Mesenchymal stem cell (in vitro differentiated cells and primary cell): ENCODE measurements at regions not wholly inside any gene's neighbourhood (a gene's known extent, or its start where the extent isn't known, plus 50 kb on each side); places are given as distances from the start of the nearest gene placed in this dataset.

Experiments
- DNase-seq: peaks from one replicate; pipeline ENCODE4 v3.0.0-alpha.2; 2013
- H2AFZ ChIP-seq: one replicate; pipeline ENCODE4 v1.6.1; 2013; ENCODE audit warnings: low read depth, mild to moderate bottlenecking, control low read depth, inconsistent platforms, low read length, moderate library complexity
- H2AK5ac ChIP-seq: 2 replicates; pipeline ENCODE4 v1.6.1; 2013; ENCODE audit warnings: low read length, moderate library complexity, mild to moderate bottlenecking, inconsistent platforms; ENCODE audit not compliant: severe bottlenecking
- H2BK120ac ChIP-seq: one replicate; pipeline ENCODE4 v1.6.1; 2013; ENCODE audit warnings: low read depth, mild to moderate bottlenecking, inconsistent platforms, low read length, moderate library complexity
- H2BK12ac ChIP-seq, 2 experiments: one replicate each; pipeline ENCODE4 v1.6.1; 2013; ENCODE audit warnings: inconsistent platforms in 2 of 2, low read length in 2 of 2, mild to moderate bottlenecking in 2 of 2, moderate library complexity in 2 of 2, control low read depth in 1 of 2
- H2BK15ac ChIP-seq: one replicate; pipeline ENCODE4 v1.6.1; 2013; ENCODE audit warnings: mild to moderate bottlenecking, low read depth, inconsistent platforms; ENCODE audit not compliant: poor library complexity, severe bottlenecking
- H2BK5ac ChIP-seq: 2 replicates; pipeline ENCODE4 v1.6.1; 2013; ENCODE audit warnings: low read depth, mild to moderate bottlenecking, low read length, control low read depth, inconsistent platforms; ENCODE audit not compliant: poor library complexity, severe bottlenecking
- H3K14ac ChIP-seq, 2 experiments: one replicate each; pipeline ENCODE4 v1.6.1; 2013; ENCODE audit warnings: inconsistent platforms in 2 of 2, low read length in 2 of 2, control low read depth in 1 of 2, mild to moderate bottlenecking in 1 of 2, moderate library complexity in 1 of 2
- H3K18ac ChIP-seq, 2 experiments: one replicate each; pipeline ENCODE4 v1.6.1; 2013; ENCODE audit warnings: inconsistent platforms in 2 of 2, low read length in 2 of 2, control low read depth in 1 of 2, low read depth in 1 of 2, mild to moderate bottlenecking in 1 of 2
- H3K23ac ChIP-seq, 2 experiments: one replicate each; pipeline ENCODE4 v1.6.1; 2013; ENCODE audit warnings: inconsistent platforms in 2 of 2, low read length in 2 of 2, mild to moderate bottlenecking in 2 of 2, moderate library complexity in 2 of 2, control low read depth in 1 of 2
- H3K27ac ChIP-seq: 2 replicates; pipeline ENCODE4 v1.5.1; 2013; ENCODE audit warnings: mild to moderate bottlenecking, moderate library complexity, low read length, control low read depth, inconsistent platforms; ENCODE audit not compliant: poor library complexity, severe bottlenecking
- H3K27me3 ChIP-seq, 2 experiments: 2 replicates each; pipeline versions ENCODE4 v1.6.1 to v1.7.0; 2013; ENCODE audit warnings: low read length in 2 of 2, mild to moderate bottlenecking in 2 of 2, moderate library complexity in 2 of 2, control low read depth in 1 of 2, inconsistent platforms in 1 of 2; ENCODE audit not compliant: control insufficient read depth in 1 of 2, insufficient read depth in 1 of 2
- H3K36me3 ChIP-seq, 2 experiments: 2 replicates each; pipeline versions ENCODE4 v1.6.1 to v1.7.0; 2013; ENCODE audit warnings: low read length in 2 of 2, control low read depth in 1 of 2, inconsistent platforms in 1 of 2, low read depth in 1 of 2, mild to moderate bottlenecking in 1 of 2; ENCODE audit not compliant: insufficient read depth in 2 of 2, control insufficient read depth in 1 of 2
- H3K4ac ChIP-seq, 2 experiments: one replicate each; pipeline ENCODE4 v1.6.1; 2013; ENCODE audit warnings: inconsistent platforms in 2 of 2, low read length in 2 of 2, mild to moderate bottlenecking in 2 of 2, moderate library complexity in 2 of 2, control low read depth in 1 of 2, low read depth in 1 of 2
- H3K4me1 ChIP-seq: 2 replicates; pipeline ENCODE4 v1.6.1; 2013; ENCODE audit warnings: low read depth, low read length, control low read depth; ENCODE audit not compliant: control insufficient read depth, insufficient read depth
- H3K4me2 ChIP-seq: 2 replicates; pipeline ENCODE4 v1.6.1; 2013; ENCODE audit warnings: low read length, mild to moderate bottlenecking, inconsistent platforms; ENCODE audit not compliant: poor library complexity, severe bottlenecking
- H3K4me3 ChIP-seq, 2 experiments: 2 replicates each; pipeline versions ENCODE4 v1.5.1 to v1.7.0; 2013; ENCODE audit warnings: low read length in 2 of 2, mild to moderate bottlenecking in 2 of 2, control low read depth in 1 of 2, low read depth in 1 of 2; ENCODE audit not compliant: insufficient read depth in 1 of 2
- H3K79me1 ChIP-seq: replicated peaks from 2 replicates; pipeline ENCODE4 v1.6.1; 2013; ENCODE audit warnings: mild to moderate bottlenecking, control low read depth, low read length, inconsistent platforms; ENCODE audit not compliant: poor library complexity, severe bottlenecking
- H3K9ac ChIP-seq: 2 replicates; pipeline ENCODE4 v1.7.0; 2013; ENCODE audit warnings: mild to moderate bottlenecking, low read length, moderate library complexity
- H3K9me3 ChIP-seq: 2 replicates; pipeline ENCODE4 v1.7.0; 2013; ENCODE audit warnings: mild to moderate bottlenecking, low read length; ENCODE audit not compliant: control insufficient read depth
- H4K8ac ChIP-seq: one replicate; pipeline ENCODE4 v1.6.1; 2013; ENCODE audit warnings: inconsistent platforms, mild to moderate bottlenecking, low read length, moderate library complexity
- H4K91ac ChIP-seq: one replicate; pipeline ENCODE4 v1.6.1; 2013; ENCODE audit warnings: mild to moderate bottlenecking, low read length, inconsistent platforms
- WGBS: methylation state at CpG from one replicate; pipeline ENCODE4 v1.1.7; 2013; ENCODE audit warnings: mixed read lengths; 5-methylcytosine and 5-hydroxymethylcytosine counted together

- Histone ChIP-seq H4K91ac (no peak overlapping the region), H2BK15ac (no peak overlapping the region), H3K4me3 (peak overlapping the region in 1 of 2 experiments; percentile 23), H3K23ac (no peak overlapping the region), H3K79me1 (no peaks in the 10 kb centered on the region), H2BK12ac (no peak overlapping the region), H3K4ac (no peak overlapping the region), H3K4me2 (no peak overlapping the region), H2AFZ (no peak overlapping the region), H3K27me3 (no peaks in the 10 kb centered on the region), H4K8ac (no peak overlapping the region), H3K36me3 (no peaks in the 10 kb centered on the region), H3K4me1 (peaks cover 13% of the 10 kb centered on the region), H3K9ac (peak overlapping the region; percentile 52), H3K18ac (no peak overlapping the region), H2BK5ac (no peak overlapping the region), H2AK5ac (no peak overlapping the region), H3K9me3 (peaks cover 20% of the 10 kb centered on the region), H2BK120ac (no peak overlapping the region), H3K14ac (no peak overlapping the region), H3K27ac (no peak overlapping the region)
- DNase-seq = peak; percentile 7
- 67% methylated on average over 5 of the region's 6 CpGs for WGBS
Observed at GRCh38 chr2:238602223-238602960, 175.7 kb downstream of the ASB1 start.

GRCh38 chr2:238603596-238603995 is 176.9 kb downstream of the ASB1 start:
- no peak overlapping the region for H4K8ac ChIP-seq
- H3K14ac ChIP-seq = no peak overlapping the region
- H2BK15ac ChIP-seq = no peak overlapping the region
- H3K9ac ChIP-seq = no peak overlapping the region
- no peak overlapping the region for H2BK5ac ChIP-seq
- H2BK120ac ChIP-seq = no peak overlapping the region
- peaks cover 31% of the 10 kb centered on the region for H3K9me3 ChIP-seq
- no peak overlapping the region for H2AK5ac ChIP-seq
- no peak overlapping the region for H3K23ac ChIP-seq
- no peak for DNase-seq
- no peaks in the 10 kb centered on the region for H3K27me3 ChIP-seq
- H2AFZ ChIP-seq = no peak overlapping the region
- no peak overlapping the region for H4K91ac ChIP-seq
- H3K4me1 ChIP-seq = peaks cover 6% of the 10 kb centered on the region
- H3K4me3 ChIP-seq = no peak overlapping the region
- H3K27ac ChIP-seq = no peak overlapping the region
- H3K79me1 ChIP-seq = no peaks in the 10 kb centered on the region
- no peak overlapping the region for H3K18ac ChIP-seq
- no peak overlapping the region for H3K4ac ChIP-seq
- no peaks in the 10 kb centered on the region for H3K36me3 ChIP-seq
- H3K4me2 ChIP-seq = no peak overlapping the region
- no peak overlapping the region for H2BK12ac ChIP-seq

GRCh38 chr2:238606311-238606710 is 179.6 kb downstream of the ASB1 start:
- Histone ChIP-seq H3K4ac (no peak overlapping the region), H3K79me1 (no peaks in the 10 kb centered on the region), H3K4me1 (peaks cover under 1% of the 10 kb centered on the region), H3K27me3 (no peaks in the 10 kb centered on the region), H2BK15ac (no peak overlapping the region), H4K91ac (no peak overlapping the region), H3K36me3 (no peaks in the 10 kb centered on the region), H3K4me3 (no peak overlapping the region), H3K9ac (no peak overlapping the region), H4K8ac (no peak overlapping the region), H2BK120ac (no peak overlapping the region), H3K27ac (no peak overlapping the region), H2BK5ac (no peak overlapping the region), H2AFZ (no peak overlapping the region), H3K14ac (no peak overlapping the region), H3K18ac (no peak overlapping the region), H3K4me2 (no peak overlapping the region), H2BK12ac (no peak overlapping the region), H2AK5ac (no peak overlapping the region), H3K9me3 (peaks cover 50% of the 10 kb centered on the region), H3K23ac (no peak overlapping the region)
- no peak for DNase-seq
- WGBS = 63% methylated on average over 2 of the region's 4 CpGs

- Histone ChIP-seq H4K8ac (no peak overlapping the region), H3K9ac (no peak overlapping the region), H3K4me3 (no peak overlapping the region), H3K27me3 (no peaks in the 10 kb centered on the region), H2BK12ac (no peak overlapping the region), H3K18ac (no peak overlapping the region), H3K14ac (no peak overlapping the region), H3K36me3 (no peaks in the 10 kb centered on the region), H3K27ac (no peak overlapping the region), H3K23ac (no peak overlapping the region), H4K91ac (no peak overlapping the region), H2AK5ac (no peak overlapping the region), H3K9me3 (peaks cover 30% of the 10 kb centered on the region), H3K4ac (no peak overlapping the region), H2BK15ac (no peak overlapping the region), H3K4me2 (no peak overlapping the region), H2BK5ac (no peak overlapping the region), H2BK120ac (no peak overlapping the region), H3K4me1 (no peaks in the 10 kb centered on the region), H3K79me1 (no peaks in the 10 kb centered on the region), H2AFZ (no peak overlapping the region)
- no peak for DNase-seq
- WGBS = 75% methylated on average over 4 of the region's 5 CpGs
Observed at GRCh38 chr2:238613610-238614009, 186.9 kb downstream of the ASB1 start.
